ENCODE measurements at regions not wholly inside any gene's neighbourhood (a gene's known extent, or its start where the extent isn't known, plus 50 kb on each side); places are given as distances from the start of the nearest gene placed in this dataset.

GRCh38 chr1:9435153-9435636 lies 104.1 kb upstream of the SLC25A33 start (continued):
- TF ChIP-seq YEATS4 (CRISPR knock-in tag; IDR thresholded peaks at IDR 0.05; ENCODE audit: borderline replicate concordance) (peak; percentile 82; the same call in 1 of the 2 replicates), SCMH1 (CRISPR knock-in tag; IDR thresholded peaks at IDR 0.05; ENCODE audit: borderline replicate concordance) (no peak), ZC3H13 (CRISPR knock-in tag; IDR thresholded peaks at IDR 0.05) (no peak), CHCHD3 (CRISPR knock-in tag; IDR thresholded peaks at IDR 0.05) (no peak), HDAC2 (CRISPR knock-in tag; IDR thresholded peaks at IDR 0.05) (peak; percentile 99), ETV5 (CRISPR knock-in tag; IDR thresholded peaks at IDR 0.05; ENCODE audit: borderline replicate concordance) (peak; percentile 81), MYPOP (CRISPR knock-in tag; IDR thresholded peaks at IDR 0.05) (no peak), CAMTA2 (CRISPR knock-in tag; IDR thresholded peaks at IDR 0.05; ENCODE audit: borderline replicate concordance) (no peak), MXD1 (CRISPR knock-in tag; IDR thresholded peaks at IDR 0.05) (no peak), ZNF552 (CRISPR knock-in tag; IDR thresholded peaks at IDR 0.05; ENCODE audit: borderline replicate concordance) (0 out of 2 replicates have a peak, but pooled peaks have one; percentile 41), TFAP4 (IDR thresholded peaks at IDR 0.05; ENCODE audit: borderline replicate concordance, low read depth) (peak; percentile 79; the same call in 1 of the 2 replicates), ATF7 (IDR thresholded peaks at IDR 0.05) (no peak), ATF7 (CRISPR knock-in tag; IDR thresholded peaks at IDR 0.05) (peak; percentile 83; the same call in 1 of the 2 replicates), ZNF354B (CRISPR knock-in tag; IDR thresholded peaks at IDR 0.05) (no peak), ZNF629 (CRISPR knock-in tag; conservative IDR thresholded peaks at IDR 0.05) (peak; percentile 64), RELA (CRISPR knock-in tag; IDR thresholded peaks at IDR 0.05) (no peak), ZNF792 (CRISPR knock-in tag; IDR thresholded peaks at IDR 0.05) (no peak), FOXM1 (CRISPR knock-in tag; IDR thresholded peaks at IDR 0.05) (no peak), ZNF224 (CRISPR knock-in tag; IDR thresholded peaks at IDR 0.05) (no peak), ZBTB33 (CRISPR knock-in tag; IDR thresholded peaks at IDR 0.05) (peak; percentile 75), ZFP36 (IDR thresholded peaks at IDR 0.05; ENCODE audit: borderline replicate concordance, low read depth, low read length, partially characterized antibody) (no peak), ZSCAN25 (CRISPR knock-in tag; IDR thresholded peaks at IDR 0.05) (no peak), DDIT3 (CRISPR knock-in tag; IDR thresholded peaks at IDR 0.05) (no peak), ZNF639 (CRISPR knock-in tag; conservative IDR thresholded peaks at IDR 0.05) (no peak), TARDBP (CRISPR knock-in tag; IDR thresholded peaks at IDR 0.05) (peak; percentile 82; the same call in 1 of the 2 replicates), PBX2 (CRISPR knock-in tag; IDR thresholded peaks at IDR 0.05) (no peak)
